Right lobe of liver (tissue), 4 donors: ENCODE measurements at regions not wholly inside any gene's neighbourhood (a gene's known extent, or its start where the extent isn't known, plus 50 kb on each side); places are given as distances from the start of the nearest gene placed in this dataset.

ENCODE experiments used
- CTCF ChIP-seq, 4 donors: fragments of 200-600 bp in 3 of 4; fragments of 450-650 bp in 1 of 4; IDR thresholded peaks; one replicate each; pipeline versions ENCODE4 v1.5.1 to v1.8.0; 2016 to 2022; ENCODE audit warnings: antibody characterized with exemption in 4 of 4, mild to moderate bottlenecking in 2 of 4
- POLR2A ChIP-seq: fragments of 450-650 bp; IDR thresholded peaks from one replicate; pipeline ENCODE4 v1.6.1; 2017; ENCODE audit warnings: antibody characterized with exemption, mild to moderate bottlenecking
- donor health status: DM: no; HTN: no; CAD: no.
- donor health status: DM: no; HTN: no; CAD: no.
- donor health status: DM: no; HTN: yes; CAD: no.

DNA sequence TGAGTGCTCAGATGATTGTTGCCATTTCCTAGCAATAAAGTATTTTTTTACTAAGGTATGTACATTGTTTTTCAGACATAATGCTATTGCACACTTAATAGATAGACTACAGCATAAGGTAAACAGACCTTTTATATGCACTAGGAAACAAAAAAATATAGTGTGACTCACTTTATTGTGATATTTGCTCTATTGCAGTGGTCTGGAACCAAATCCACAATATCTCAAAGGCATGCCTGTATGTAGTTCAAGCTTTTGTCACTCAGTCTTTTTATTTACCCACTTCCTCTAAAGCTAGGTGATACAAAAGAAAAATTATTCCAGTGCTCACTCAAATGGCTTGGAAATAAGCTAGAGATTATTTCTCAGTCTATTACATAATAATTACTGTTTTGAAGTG is 209.9 kb upstream of the VEPH1 start:
- TF ChIP-seq CTCF (IDR thresholded peaks at IDR 0.05) (no peak), POLR2A (no peak)
